ENCODE measurements at regions not wholly inside any gene's neighbourhood (a gene's known extent, or its start where the extent isn't known, plus 50 kb on each side); places are given as distances from the start of the nearest gene placed in this dataset.

DNA sequence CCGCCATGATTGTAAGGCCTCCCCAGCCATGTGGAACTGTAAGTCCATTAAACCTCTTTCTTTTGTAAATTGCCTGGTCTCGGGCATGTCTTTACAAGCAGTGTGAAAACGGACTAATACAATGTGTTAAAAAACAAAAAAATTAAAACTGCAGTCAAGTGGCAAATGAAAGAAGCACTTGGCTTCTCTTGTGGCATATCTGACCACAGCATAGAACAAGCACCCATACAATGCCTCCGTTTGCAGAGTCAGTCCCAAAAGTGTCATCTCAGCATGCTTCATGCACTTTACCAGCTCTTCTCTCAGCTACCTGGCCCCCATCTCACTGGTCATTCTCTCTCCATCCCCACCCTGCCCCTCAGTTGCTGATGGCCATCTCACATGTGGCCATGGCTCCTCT, 51.1 kb upstream of the DAPK1 start:
- DNase-seq (ENCODE audit: low read depth, low spot score): no peak

DNA sequence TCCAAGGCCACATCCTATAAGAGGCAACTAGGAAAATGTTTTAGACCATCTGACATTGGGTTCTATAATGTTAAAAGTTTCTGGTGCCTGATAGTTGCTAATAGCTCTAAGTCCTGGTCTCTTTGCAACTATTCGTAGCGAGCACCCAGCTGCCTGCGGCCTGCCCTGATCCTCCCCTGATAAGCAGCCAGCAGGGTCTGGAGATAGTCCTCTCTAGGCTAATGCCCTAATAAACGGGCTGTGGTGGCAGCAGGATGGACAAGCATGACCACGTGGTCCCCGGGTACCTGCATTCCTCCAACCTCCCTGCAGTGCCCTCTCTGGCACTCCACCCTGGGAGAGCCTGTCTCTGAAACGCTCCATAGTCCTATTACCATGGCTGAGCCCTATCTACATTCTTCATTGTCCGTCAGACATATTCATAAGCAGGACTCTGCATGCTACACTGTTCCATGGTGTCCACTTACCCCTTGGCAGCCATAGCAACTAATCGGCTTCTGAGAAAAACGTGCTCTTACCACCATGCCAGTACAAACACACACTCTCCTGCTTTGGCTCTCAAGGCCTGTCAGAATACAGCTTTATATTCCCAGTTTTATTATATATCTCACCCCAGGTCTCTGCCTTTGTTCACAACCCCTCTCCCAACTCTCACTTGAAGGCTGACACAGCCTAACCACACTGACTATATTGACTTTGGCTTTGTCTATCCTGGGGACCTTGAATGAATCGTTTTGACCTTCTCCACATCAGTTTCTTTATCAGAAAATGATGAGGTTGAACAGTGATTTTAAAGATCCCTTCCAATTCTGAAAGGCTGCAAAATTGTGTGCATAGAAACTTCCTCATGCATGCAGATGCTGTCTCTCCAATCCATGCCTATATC, 49.9 kb upstream of the DAPK1 start:
- DNase-seq (ENCODE audit: low read depth, low spot score): no peak
